ENCODE measurements at regions not wholly inside any gene's neighbourhood (a gene's known extent, or its start where the extent isn't known, plus 50 kb on each side); places are given as distances from the start of the nearest gene placed in this dataset.

- DNase-seq (ENCODE audit: low read depth in 2 of 3, low spot score in 2 of 3) = no peak
These were observed 569.2 kb downstream of the METTL4 start for GRCh38 chr18:2002151-2002550.

GRCh38 chr18:2002604-2003003, 568.7 kb downstream of the METTL4 start:
- no peak for DNase-seq (ENCODE audit: low read depth in 2 of 3, low spot score in 2 of 3)

GRCh38 chr18:2009942-2010697, 561.2 kb downstream of the METTL4 start:
- no peak for DNase-seq (ENCODE audit: low read depth in 2 of 3, low spot score in 2 of 3)

- no peak for DNase-seq (ENCODE audit: low read depth in 2 of 3, low spot score in 2 of 3)
These were observed 544.3 kb downstream of the METTL4 start for GRCh38 chr18:2027016-2027415.

- no peak for DNase-seq (ENCODE audit: low read depth in 2 of 3, low spot score in 2 of 3)
These were observed 543.5 kb downstream of the METTL4 start for GRCh38 chr18:2027756-2028155.

GRCh38 chr18:2028986-2029385, 542.3 kb downstream of the METTL4 start:
- no peak for DNase-seq (ENCODE audit: low read depth in 2 of 3, low spot score in 2 of 3)

GRCh38 chr18:2030647-2031046, 540.7 kb downstream of the METTL4 start:
- no peak for DNase-seq (ENCODE audit: low read depth in 2 of 3, low spot score in 2 of 3)

- DNase-seq (ENCODE audit: low read depth in 2 of 3, low spot score in 2 of 3) = no peak
These were observed 539.3 kb downstream of the METTL4 start for GRCh38 chr18:2032036-2032435.

GRCh38 chr18:2035056-2035455, 536.2 kb downstream of the METTL4 start:
- no peak for DNase-seq (ENCODE audit: low read depth in 2 of 3, low spot score in 2 of 3)

- DNase-seq (ENCODE audit: low read depth in 2 of 3, low spot score in 2 of 3) = no peak
These were observed 535.2 kb downstream of the METTL4 start for GRCh38 chr18:2036086-2036485.

GRCh38 chr18:2040279-2040678, 531.0 kb downstream of the METTL4 start:
- no peak for DNase-seq (ENCODE audit: low read depth in 2 of 3, low spot score in 2 of 3)

- no peak for DNase-seq (ENCODE audit: low read depth in 2 of 3, low spot score in 2 of 3)
These were observed 521.3 kb downstream of the METTL4 start for GRCh38 chr18:2049986-2050385.

- no peak for DNase-seq (ENCODE audit: low read depth in 2 of 3, low spot score in 2 of 3)
These were observed 520.6 kb downstream of the METTL4 start for GRCh38 chr18:2050702-2051201.

GRCh38 chr18:2053490-2054089, 517.7 kb downstream of the METTL4 start:
- DNase-seq (ENCODE audit: low read depth in 2 of 3, low spot score in 2 of 3) = no peak

GRCh38 chr18:2059336-2059735, 512.0 kb downstream of the METTL4 start:
- DNase-seq (ENCODE audit: low read depth in 2 of 3, low spot score in 2 of 3) = no peak

- DNase-seq (ENCODE audit: low read depth in 2 of 3, low spot score in 2 of 3) = no peak
These were observed 511.2 kb downstream of the METTL4 start for GRCh38 chr18:2060086-2060485.

GRCh38 chr18:2070631-2071030, 500.7 kb downstream of the METTL4 start:
- no peak for DNase-seq (ENCODE audit: low read depth in 2 of 3, low spot score in 2 of 3)

- no peak for DNase-seq (ENCODE audit: low read depth in 2 of 3, low spot score in 2 of 3)
These were observed 495.8 kb downstream of the METTL4 start for GRCh38 chr18:2075499-2075898.

- no peak for DNase-seq (ENCODE audit: low read depth in 2 of 3, low spot score in 2 of 3)
These were observed 488.6 kb downstream of the METTL4 start for GRCh38 chr18:2082676-2083075.

- no peak for DNase-seq (ENCODE audit: low read depth in 2 of 3, low spot score in 2 of 3)
These were observed 487.6 kb downstream of the METTL4 start for GRCh38 chr18:2083691-2084090.

GRCh38 chr18:2086439-2086838, 484.9 kb downstream of the METTL4 start:
- DNase-seq (ENCODE audit: low read depth in 2 of 3, low spot score in 2 of 3) = no peak

GRCh38 chr18:2087877-2088673, 483.2 kb downstream of the METTL4 start:
- no peak for DNase-seq (ENCODE audit: low read depth in 2 of 3, low spot score in 2 of 3)

Measured in activated CD8-positive, alpha-beta memory T cell treated with anti-CD3 and anti-CD28 coated beads for 48 hours (primary cell).